ENCODE measurements at regions not wholly inside any gene's neighbourhood (a gene's known extent, or its start where the extent isn't known, plus 50 kb on each side); places are given as distances from the start of the nearest gene placed in this dataset.

DNA sequence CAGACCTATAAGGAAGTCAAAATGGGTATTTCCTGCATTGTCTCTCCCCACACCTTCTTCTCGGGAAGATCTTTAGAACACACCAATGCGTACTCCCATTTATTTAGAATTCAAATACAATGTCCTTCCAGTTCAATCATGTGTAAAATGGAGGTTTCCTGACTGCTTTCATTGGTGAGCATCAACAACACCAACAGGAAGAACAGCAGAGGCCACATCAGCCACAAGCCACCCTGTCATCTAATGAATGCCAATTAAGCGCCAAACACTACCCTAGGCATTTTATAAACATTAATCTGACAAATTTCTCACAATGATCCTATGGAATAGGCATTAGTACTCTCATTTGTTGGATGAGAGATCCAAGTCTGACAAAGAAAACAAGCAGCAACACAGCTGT, 68.4 kb upstream of the SMLR1 start:
- Mint-ChIP-seq H3K27me3 (ENCODE audit: low read depth in 3 of 3) (peaks cover 0 to 2% (median 2%) of the 10 kb centered on the region in 3 donors), H3K4me3 (peak overlapping the region; percentile 52 to 74 (median 57)), H3K36me3 (peaks cover 3 to 5% (median 4%) of the 10 kb centered on the region in 3 donors), H3K9me3 (no peaks in the 10 kb centered on the region), H3K27ac (peak overlapping the region; percentile 29 to 83 (median 57)), H3K4me1 (peaks cover 17 to 22% of the 10 kb centered on the region in 2 donors)
- DNase-seq: peak; percentile 15 to 30 (median 28)

DNA sequence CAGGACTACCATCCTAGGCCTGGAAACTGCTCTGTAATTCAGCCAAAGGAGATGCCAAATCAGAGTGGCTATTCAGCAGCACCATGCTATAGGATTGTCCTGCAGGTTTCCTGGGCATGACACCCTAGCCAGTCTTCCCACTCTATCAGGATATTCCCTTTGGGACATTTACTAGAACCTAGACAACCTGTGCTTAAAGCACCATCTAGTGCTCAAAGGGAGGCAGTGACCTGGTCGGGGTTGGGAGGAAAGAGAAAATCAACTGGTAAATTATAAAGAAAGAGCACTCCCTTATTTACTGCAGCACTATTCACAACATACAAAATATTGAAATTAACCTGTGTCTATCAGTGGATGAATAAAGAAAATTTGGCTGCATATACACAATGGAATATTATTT, 67.2 kb upstream of the SMLR1 start:
- peaks cover 0 to 4% (median 1%) of the 10 kb centered on the region in 3 donors for H3K27me3 Mint-ChIP-seq (ENCODE audit: low read depth in 3 of 3)
- no peaks in the 10 kb centered on the region for H3K9me3 Mint-ChIP-seq
- DNase-seq: no peak
- H3K27ac Mint-ChIP-seq: no peak overlapping the region
- H3K4me3 Mint-ChIP-seq: no peak overlapping the region
- peaks cover 3 to 5% (median 4%) of the 10 kb centered on the region in 3 donors for H3K36me3 Mint-ChIP-seq
- peaks cover 17 to 22% of the 10 kb centered on the region in 2 donors for H3K4me1 Mint-ChIP-seq

DNA sequence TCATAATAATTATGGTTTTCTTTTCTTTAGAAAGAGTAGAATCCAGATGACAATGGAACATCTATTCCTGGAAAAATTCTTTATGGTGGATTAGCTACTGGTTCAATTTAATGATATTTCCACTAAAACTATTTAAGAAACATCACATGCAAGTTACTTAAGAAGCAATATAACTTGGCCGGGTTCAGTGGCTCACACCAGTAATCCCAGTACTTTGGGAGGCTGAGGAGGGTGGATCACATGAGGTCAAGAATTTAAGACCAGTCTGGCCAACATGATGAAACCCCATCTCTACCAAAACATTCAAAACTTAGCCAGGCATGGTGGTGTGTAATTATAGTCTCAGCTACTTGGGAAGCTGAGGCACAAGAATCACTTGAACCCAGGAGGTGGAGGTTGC, 65.9 kb upstream of the SMLR1 start:
- Mint-ChIP-seq H3K4me1 (peaks cover 20 to 26% of the 10 kb centered on the region in 2 donors), H3K36me3 (peaks cover 3 to 5% (median 4%) of the 10 kb centered on the region in 3 donors), H3K27me3 (ENCODE audit: low read depth in 3 of 3) (peaks cover 0 to 4% (median 0%) of the 10 kb centered on the region in 3 donors), H3K4me3 (no peak overlapping the region), H3K9me3 (no peaks in the 10 kb centered on the region), H3K27ac (no peak overlapping the region)
- no peak for DNase-seq

DNA sequence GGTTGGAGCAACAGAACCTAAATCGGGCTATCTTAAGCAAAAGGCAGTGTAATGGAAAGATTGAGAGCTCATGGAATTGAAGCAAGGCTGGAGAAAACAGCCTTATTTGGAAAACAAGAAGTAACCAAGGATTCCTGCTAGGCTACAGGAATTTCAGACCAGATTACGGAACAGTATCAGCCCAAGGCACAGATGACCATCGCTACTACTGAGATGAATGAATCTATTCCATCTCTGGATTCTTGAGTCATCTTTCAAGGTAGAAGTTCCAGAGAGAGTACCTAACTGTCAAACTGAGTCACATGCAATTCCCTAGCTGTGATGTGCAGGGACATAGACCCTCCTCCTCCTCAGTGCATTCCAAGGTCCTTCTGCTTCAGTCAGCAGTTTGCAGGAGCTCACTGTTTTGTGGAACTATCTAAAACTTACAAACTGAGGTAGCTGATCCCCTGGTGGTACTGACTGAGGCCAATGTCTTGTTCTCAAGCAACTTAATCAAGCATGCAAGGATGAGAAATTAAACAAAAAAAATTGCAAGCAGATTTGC, 62.0 kb upstream of the SMLR1 start:
- Mint-ChIP-seq H3K4me3 (no peak overlapping the region), H3K36me3 (peaks cover under 1 to 1% (median 1%) of the 10 kb centered on the region in 3 donors), H3K4me1 (peaks cover 8 to 11% of the 10 kb centered on the region in 2 donors), H3K27ac (no peak overlapping the region), H3K27me3 (ENCODE audit: low read depth in 3 of 3) (peaks cover 0 to 6% (median 0%) of the 10 kb centered on the region in 3 donors), H3K9me3 (no peaks in the 10 kb centered on the region)
- DNase-seq: no peak

DNA sequence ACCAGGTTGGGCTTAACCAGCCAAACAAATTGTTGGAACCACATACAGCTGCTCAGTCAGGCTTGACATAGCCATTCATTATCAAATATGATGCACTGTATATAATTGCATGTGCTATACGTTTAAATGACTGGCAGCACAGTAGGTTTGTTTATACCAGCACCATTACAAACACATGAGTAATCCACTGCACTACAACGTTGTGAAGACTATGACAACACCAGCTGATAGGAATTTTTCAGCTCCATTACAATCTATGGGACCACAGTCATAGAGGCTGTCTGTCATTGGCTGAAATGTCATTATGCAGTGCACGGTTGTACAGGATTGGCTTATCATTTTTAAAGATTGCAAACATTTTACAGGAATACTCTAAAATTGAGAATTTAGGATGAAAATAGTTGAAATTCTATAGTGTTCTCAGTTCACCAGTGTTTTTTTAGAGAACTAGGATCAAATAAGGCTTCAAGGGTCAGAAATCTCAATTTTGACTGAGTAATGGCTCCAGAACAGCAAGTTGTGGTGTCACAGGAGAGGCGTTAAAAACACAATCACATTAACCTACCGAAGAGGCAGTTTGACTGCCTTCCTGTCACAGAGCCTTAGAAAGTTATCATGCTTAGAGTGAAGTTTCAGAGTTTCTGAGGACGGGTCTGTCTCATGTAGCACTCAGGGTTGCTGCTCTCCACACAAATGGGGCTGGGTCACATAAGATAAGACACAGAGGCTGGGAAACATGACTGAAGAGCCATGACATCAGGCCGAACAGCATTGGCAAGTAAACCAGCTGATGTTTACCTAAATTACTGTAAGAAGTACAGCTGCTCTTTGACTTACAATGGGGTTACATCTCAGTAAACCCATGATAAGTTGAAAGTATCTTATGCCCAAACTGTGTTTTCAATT, 60.7 kb upstream of the SMLR1 start:
- no peak for DNase-seq
- Mint-ChIP-seq H3K36me3 (no peaks in the 10 kb centered on the region), H3K4me3 (peak overlapping the region in 3 of 5 donors; percentile 3 to 51 (median 21)), H3K9me3 (no peaks in the 10 kb centered on the region), H3K27ac (peak overlapping the region in 4 of 6 donors; percentile 12 to 79 (median 50)), H3K27me3 (ENCODE audit: low read depth in 3 of 3) (peaks cover 0 to 8% (median 1%) of the 10 kb centered on the region in 3 donors), H3K4me1 (peaks cover 8 to 11% of the 10 kb centered on the region in 2 donors)

DNA sequence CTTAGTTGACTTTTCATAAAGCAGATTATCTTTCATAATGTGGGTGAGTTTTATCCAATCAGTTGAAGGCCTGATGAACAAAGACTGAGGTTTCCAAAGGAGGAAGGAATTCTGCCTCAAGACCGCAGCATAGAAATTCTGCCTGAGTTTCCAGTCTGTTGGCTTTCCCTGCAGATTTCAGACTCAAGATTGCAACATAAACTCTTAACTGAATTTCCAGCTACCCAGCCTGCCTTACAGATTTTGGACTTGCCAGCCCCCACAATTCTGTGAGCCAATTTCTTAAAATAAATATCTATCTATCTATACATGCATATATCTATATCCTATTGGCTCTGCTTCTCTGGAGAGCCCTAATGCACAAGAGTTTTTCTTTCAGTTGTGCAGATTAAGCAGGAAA, 57.3 kb upstream of the SMLR1 start:
- Mint-ChIP-seq H3K4me3 (no peak overlapping the region), H3K4me1 (peaks cover 8 to 11% of the 10 kb centered on the region in 2 donors), H3K9me3 (no peaks in the 10 kb centered on the region), H3K27me3 (ENCODE audit: low read depth in 3 of 3) (peaks cover 0 to 4% (median 3%) of the 10 kb centered on the region in 3 donors), H3K27ac (no peak overlapping the region), H3K36me3 (no peaks in the 10 kb centered on the region)
- DNase-seq: no peak

DNA sequence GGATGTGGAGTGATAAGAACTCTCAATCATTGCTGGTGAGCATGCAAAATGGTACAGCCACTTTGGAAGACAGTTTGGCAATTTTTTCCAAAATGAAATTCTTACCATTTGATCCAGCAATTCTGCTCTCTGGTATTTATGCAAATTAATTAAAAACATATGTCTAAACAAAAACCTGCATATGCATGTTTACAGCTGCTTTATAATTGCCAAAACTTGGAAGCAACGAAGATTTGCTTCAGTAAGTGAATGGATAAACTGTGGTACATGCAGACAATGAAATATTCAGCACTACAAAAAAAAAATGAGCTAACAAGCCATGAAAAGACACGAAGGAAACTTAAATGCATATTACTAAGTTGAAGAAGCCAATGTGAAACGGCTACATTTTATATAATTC, 55.5 kb upstream of the SMLR1 start:
- peaks cover 14 to 20% of the 10 kb centered on the region in 2 donors for H3K4me1 Mint-ChIP-seq
- no peak for DNase-seq
- H3K27me3 Mint-ChIP-seq (ENCODE audit: low read depth in 3 of 3): peaks cover 0 to 4% (median 3%) of the 10 kb centered on the region in 3 donors
- H3K9me3 Mint-ChIP-seq: no peaks in the 10 kb centered on the region
- no peak overlapping the region for H3K27ac Mint-ChIP-seq
- no peak overlapping the region for H3K4me3 Mint-ChIP-seq
- H3K36me3 Mint-ChIP-seq: no peaks in the 10 kb centered on the region

DNA sequence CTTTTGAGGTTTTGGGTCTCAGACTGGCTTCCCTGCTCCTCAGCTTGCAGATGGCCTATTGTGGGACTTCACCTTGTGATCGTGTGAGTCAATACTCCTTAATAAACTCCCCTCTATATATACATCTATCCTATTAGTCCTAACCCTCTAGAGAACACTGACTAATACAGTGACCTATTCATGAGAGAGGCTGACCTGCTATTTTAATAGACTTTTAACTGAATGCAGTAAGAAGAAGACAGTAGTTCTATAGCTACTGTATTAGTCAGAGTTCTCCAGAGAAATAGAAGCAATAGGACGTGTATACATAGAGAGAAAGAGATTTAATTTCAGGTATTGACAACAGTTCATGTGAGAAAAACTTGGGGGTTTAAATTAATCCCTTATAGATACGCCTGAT, 53.3 kb upstream of the SMLR1 start:
- DNase-seq: no peak
- Mint-ChIP-seq H3K27ac (no peak overlapping the region), H3K4me1 (peaks cover 26 to 27% of the 10 kb centered on the region in 2 donors), H3K36me3 (no peaks in the 10 kb centered on the region), H3K9me3 (no peaks in the 10 kb centered on the region), H3K4me3 (no peak overlapping the region), H3K27me3 (ENCODE audit: low read depth in 3 of 3) (peaks cover 0 to 3% (median 3%) of the 10 kb centered on the region in 3 donors)

DNA sequence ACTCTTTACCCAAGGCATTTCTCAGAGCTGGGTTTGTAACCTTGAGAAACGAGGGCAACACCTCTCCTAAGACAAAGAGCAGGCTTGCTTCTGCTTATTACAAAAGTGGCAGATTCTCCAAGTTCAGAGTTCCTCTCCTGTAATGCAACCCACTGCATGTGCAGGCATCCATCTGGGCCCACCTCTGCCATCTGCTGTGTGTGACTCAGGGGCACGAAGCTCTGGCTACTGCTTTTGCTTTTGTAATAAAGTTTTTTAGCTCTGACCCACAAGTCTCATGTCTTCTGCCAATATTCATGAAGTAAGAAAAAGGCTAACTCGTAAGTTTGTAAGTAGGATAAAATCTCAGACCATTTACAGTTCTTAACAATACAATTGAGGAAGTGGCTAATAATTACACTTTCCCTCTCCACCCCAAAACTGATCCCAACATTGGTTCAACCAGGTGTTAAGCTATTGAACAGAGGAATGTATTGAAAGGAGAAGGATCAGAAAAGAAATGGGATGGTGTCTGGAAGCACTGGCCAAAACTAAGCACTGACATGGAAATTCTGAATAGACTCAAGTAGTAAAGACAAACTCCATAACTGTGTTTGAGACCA, 51.7 kb upstream of the SMLR1 start:
- H3K27me3 Mint-ChIP-seq (ENCODE audit: low read depth in 3 of 3): peaks cover 0 to 3% (median 2%) of the 10 kb centered on the region in 3 donors
- DNase-seq: no peak
- H3K4me1 Mint-ChIP-seq: peaks cover 43 to 44% of the 10 kb centered on the region in 2 donors
- H3K27ac Mint-ChIP-seq: peak overlapping the region in 2 of 6 donors; percentile 37 to 53
- H3K4me3 Mint-ChIP-seq: no peak overlapping the region
- H3K36me3 Mint-ChIP-seq: no peaks in the 10 kb centered on the region
- no peaks in the 10 kb centered on the region for H3K9me3 Mint-ChIP-seq

DNA sequence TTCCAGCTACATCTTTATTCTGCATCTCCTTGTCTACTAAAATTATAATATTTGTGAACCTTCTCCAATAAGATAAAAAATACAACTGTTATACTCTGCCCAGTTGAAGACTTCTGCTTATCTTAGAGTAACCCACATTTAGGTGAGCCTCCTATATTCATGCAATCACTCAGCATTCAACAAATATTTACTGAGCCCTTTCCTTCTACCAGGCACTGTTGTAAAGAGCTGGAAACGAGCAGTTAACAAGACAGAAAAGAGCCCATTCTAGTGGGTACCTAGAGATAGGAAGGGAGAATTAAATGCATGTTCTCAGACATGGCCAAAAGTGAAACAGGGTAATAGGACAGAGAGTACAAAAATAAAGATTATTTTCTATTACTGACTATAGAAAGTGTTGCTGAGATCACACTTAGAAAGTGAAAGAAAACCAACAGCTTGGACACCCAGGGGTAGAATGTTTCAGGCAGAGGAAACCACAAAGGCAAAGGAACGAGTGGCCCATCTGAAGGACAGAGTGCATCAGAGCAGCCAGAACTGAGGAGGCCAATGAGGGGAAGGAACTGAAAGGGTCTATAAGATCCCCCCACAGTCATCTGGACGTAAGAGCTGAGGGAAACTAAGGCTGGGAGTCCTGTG, 50.8 kb upstream of the SMLR1 start:
- Mint-ChIP-seq H3K27ac (peak overlapping the region; percentile 62 to 90 (median 76)), H3K9me3 (no peaks in the 10 kb centered on the region)

More for the DNA sequence above, 50.8 kb upstream of the SMLR1 start:
- peaks cover 52 to 53% of the 10 kb centered on the region in 2 donors for H3K4me1 Mint-ChIP-seq
- DNase-seq: peak; percentile 21 to 36 (median 26)
- peaks cover 0 to 2% (median under 1%) of the 10 kb centered on the region in 3 donors for H3K27me3 Mint-ChIP-seq (ENCODE audit: low read depth in 3 of 3)
- H3K4me3 Mint-ChIP-seq: peak overlapping the region; percentile 4 to 71 (median 69)
- H3K36me3 Mint-ChIP-seq: no peaks in the 10 kb centered on the region

Measured in immature natural killer cell (primary cell).